ENCODE measurements at regions not wholly inside any gene's neighbourhood (a gene's known extent, or its start where the extent isn't known, plus 50 kb on each side); places are given as distances from the start of the nearest gene placed in this dataset.

DNA sequence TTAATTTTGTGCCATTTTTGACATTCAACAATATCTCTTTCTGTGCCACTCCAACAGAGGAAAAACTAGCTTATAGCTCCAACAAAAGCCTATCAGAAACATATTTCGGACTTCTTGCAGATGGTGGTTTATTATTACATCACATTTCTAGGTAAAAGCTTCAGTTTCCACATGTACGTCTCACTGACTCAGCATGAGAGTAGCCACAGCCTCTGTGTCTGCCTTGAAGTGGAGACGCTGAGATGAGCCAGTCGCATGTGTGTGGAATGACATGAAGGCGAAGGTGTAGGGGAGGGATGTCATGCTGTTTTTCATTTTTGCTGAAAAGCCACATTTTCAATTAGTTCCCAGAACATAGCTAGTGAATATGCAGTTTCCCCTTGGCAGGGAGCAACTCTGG is 598.6 kb downstream of the EFNB2 start:
- TF ChIP-seq, protein P1, sequence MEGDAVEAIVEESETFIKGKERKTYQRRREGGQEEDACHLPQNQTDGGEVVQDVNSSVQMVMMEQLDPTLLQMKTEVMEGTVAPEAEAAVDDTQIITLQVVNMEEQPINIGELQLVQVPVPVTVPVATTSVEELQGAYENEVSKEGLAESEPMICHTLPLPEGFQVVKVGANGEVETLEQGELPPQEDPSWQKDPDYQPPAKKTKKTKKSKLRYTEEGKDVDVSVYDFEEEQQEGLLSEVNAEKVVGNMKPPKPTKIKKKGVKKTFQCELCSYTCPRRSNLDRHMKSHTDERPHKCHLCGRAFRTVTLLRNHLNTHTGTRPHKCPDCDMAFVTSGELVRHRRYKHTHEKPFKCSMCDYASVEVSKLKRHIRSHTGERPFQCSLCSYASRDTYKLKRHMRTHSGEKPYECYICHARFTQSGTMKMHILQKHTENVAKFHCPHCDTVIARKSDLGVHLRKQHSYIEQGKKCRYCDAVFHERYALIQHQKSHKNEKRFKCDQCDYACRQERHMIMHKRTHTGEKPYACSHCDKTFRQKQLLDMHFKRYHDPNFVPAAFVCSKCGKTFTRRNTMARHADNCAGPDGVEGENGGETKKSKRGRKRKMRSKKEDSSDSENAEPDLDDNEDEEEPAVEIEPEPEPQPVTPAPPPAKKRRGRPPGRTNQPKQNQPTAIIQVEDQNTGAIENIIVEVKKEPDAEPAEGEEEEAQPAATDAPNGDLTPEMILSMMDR (IDR thresholded peaks at IDR 0.05): no peak

DNA sequence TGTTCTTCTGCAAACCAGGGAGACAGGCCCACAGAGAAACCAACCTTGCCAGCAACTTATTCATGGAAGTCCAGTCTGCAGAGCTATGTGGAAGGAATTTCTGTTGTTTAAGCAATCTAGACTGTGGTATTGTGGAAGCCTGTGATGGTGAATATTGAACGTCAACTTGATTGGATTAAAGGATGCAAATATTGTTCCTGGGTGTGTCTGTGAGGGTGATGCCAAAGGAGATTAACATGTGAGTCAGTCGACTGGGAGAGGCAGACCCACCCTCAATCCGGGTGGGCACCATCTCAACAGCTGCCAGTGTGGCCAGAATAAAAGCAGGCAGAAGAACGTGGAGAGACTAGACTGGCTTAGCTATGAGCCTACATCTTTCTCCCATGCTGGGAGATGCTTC is 606.0 kb downstream of the EFNB2 start:
- TF ChIP-seq, protein P1 (IDR thresholded peaks at IDR 0.05): no peak

DNA sequence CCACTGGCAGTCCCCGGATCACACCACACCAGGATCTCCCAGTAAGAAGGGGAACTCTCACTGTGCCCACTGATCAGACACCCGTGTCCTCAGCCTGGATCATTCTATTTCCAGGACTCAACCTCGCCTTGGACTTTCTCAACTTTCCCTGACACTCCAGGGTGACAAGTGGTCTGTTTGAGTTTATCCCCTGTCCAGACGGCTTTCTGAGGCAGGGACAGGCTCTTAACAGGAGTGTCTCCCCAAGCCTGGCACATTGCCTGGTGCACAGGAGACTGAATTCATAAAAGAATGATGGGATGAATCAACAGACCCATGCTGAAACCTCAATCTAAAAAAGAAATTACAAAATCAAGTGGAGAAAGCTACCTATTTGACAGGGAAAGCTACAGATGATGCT is 606.6 kb downstream of the EFNB2 start:
- TF ChIP-seq, protein P1 (IDR thresholded peaks at IDR 0.05): no peak

DNA sequence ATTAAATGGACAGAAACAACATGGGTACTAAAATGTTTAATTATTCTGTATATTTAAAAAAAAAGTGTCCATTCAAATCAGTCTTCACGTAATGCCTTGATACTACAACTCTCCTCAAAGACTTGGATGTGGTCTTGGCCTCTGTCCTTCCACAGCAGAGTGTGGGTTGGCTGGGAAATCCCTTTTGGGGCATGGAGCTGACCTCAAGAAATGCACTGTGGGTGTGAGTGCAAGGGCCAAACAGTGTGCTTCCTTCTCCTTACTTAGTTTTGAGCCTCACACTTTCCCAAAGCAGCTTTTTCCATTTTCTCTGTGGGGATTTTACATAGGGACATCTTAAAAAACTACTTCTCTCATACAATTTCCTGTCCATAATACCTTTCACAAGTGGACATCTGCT is 607.4 kb downstream of the EFNB2 start:
- TF ChIP-seq, protein P1 (IDR thresholded peaks at IDR 0.05): no peak

DNA sequence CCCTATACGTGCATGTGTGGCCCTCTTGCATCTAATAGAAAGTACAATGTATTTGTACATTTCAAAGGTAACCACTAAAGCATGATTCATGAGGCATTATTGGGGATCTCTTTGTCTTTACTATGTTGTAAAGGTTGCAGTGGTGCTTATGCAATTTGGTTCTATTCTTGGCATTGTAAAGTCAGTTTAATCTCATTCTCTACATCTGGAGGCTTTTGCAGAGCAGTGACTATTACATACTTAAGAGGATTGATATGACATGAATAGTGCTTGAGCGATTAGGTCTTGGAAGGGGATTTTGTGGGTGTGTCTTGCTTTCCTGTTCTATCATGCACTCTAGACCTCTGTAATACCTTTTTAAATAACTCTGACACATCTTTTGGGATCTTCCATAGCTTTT is 610.0 kb downstream of the EFNB2 start:
- TF ChIP-seq, protein P1 (IDR thresholded peaks at IDR 0.05): no peak

DNA sequence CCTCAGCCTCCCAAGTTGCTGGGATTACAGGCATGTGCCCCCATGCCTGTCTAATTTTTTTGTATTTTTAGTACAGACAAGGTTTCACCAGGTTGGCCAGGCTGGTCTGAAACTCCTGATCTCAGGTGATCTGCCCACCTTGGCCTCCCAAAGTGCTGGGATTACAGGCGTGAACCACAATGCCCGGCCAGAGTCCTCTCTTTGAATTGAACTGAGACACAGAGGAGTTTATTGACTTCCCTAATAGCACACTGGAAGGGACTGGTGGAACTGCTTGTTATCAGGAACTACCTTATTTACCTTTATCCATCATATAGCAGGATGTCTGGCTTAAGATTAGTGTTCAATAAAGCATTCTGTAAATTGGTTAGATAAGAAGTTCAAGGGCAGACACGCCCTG is 613.8 kb downstream of the EFNB2 start:
- TF ChIP-seq, protein P1 (IDR thresholded peaks at IDR 0.05): no peak

DNA sequence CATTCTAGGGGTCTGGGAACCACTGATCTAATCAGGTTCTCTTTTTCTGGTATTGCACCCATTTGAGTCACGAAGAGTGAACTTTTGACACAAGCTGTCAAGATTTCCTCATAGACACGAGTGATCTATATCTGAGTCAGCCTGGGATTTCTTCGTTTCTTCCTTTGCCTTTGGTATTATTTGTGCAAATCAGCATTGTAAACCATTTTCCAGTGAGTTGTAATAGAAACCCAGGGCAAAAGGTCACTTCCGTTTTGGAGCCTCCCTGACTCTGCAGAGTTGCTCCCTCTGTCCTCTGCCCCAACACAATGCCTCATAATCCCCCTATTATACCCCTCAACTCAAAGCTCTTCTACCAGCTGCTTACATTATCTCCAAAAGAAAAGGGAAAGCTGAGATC is 615.1 kb downstream of the EFNB2 start:
- TF ChIP-seq, protein P1 (IDR thresholded peaks at IDR 0.05): no peak
